Activated CD8-positive, alpha-beta memory T cell treated with anti-CD3 and anti-CD28 coated beads, Interleukin-2, amount 50 U/mL, for 1 hour (primary cell): ENCODE measurements at regions not wholly inside any gene's neighbourhood (a gene's known extent, or its start where the extent isn't known, plus 50 kb on each side); places are given as distances from the start of the nearest gene placed in this dataset.
"Not testable (repeated sequence)": the region's sequence is repeated elsewhere in the genome, so short reads cannot be mapped to it uniquely, and the experiment has no call there.

Experiments
- DNase-seq: peaks from one replicate; pipeline ENCODE4 v3.0.0-alpha.2; 2020; ENCODE audit errors: extremely low read depth

- DNase-seq = no peak
Observed at GRCh38 chr10:28354511-28354910, 51.6 kb upstream of the MPP7 start.

GRCh38 chr10:28355376-28355775 is 52.5 kb upstream of the MPP7 start:
- DNase-seq = no peak

- DNase-seq = no peak
Observed at GRCh38 chr10:28359334-28359733, 56.5 kb upstream of the MPP7 start.

GRCh38 chr10:28360175-28360574 is 57.3 kb upstream of the MPP7 start:
- DNase-seq = no peak

- DNase-seq = no peak
Observed at GRCh38 chr10:28363376-28363775, 60.5 kb upstream of the MPP7 start.

GRCh38 chr10:28365840-28366239 is 63.0 kb upstream of the MPP7 start:
- no peak for DNase-seq

GRCh38 chr10:28366994-28367393 is 64.1 kb upstream of the MPP7 start:
- DNase-seq = no peak

GRCh38 chr10:28367413-28367812 is 64.5 kb upstream of the MPP7 start:
- no peak for DNase-seq

GRCh38 chr10:28367929-28368484 is 65.1 kb upstream of the MPP7 start:
- peak; percentile 26 for DNase-seq

- DNase-seq = no peak
Observed at GRCh38 chr10:28370107-28370835, 67.4 kb upstream of the MPP7 start.

GRCh38 chr10:28371638-28372037 is 68.8 kb upstream of the MPP7 start:
- not testable (repeated sequence) for DNase-seq

- DNase-seq = no peak
Observed at GRCh38 chr10:28374036-28374435, 71.2 kb upstream of the MPP7 start.

- DNase-seq = no peak
Observed at GRCh38 chr10:28375399-28376354, 72.8 kb upstream of the MPP7 start.

GRCh38 chr10:28378986-28379585 is 76.2 kb upstream of the MPP7 start:
- no peak for DNase-seq

GRCh38 chr10:28381466-28381865 is 78.6 kb upstream of the MPP7 start:
- no peak for DNase-seq

- DNase-seq = peak; percentile 60
Observed at GRCh38 chr10:28381903-28382347, 79.1 kb upstream of the MPP7 start.

- DNase-seq = no peak
Observed at GRCh38 chr10:28382525-28383269, 79.8 kb upstream of the MPP7 start.

- DNase-seq = no peak
Observed at GRCh38 chr10:28384557-28384956, 81.7 kb upstream of the MPP7 start.

- no peak for DNase-seq
Observed at GRCh38 chr10:28385748-28386502, 83.1 kb upstream of the MPP7 start.

- no peak for DNase-seq
Observed at GRCh38 chr10:28386503-28386868, 83.6 kb upstream of the MPP7 start.

GRCh38 chr10:28387140-28387539 is 84.3 kb upstream of the MPP7 start:
- no peak for DNase-seq
